NCI-H446 treated with DMSO at 0.1 percent for 48 hours (cell line): ENCODE measurements at regions not wholly inside any gene's neighbourhood (a gene's known extent, or its start where the extent isn't known, plus 50 kb on each side); places are given as distances from the start of the nearest gene placed in this dataset.
"Not testable (repeated sequence)": the region's sequence is repeated elsewhere in the genome, so short reads cannot be mapped to it uniquely, and the experiment has no call there.

ENCODE experiments used
- DNase-seq: peaks from one replicate; lab custom pipeline; 2025; lab: John Stamatoyannopoulos, UW

- DNase-seq = not testable (repeated sequence)
These were observed 621.9 kb upstream of the NRP1 start for GRCh38 chr10:33956322-33956721.

DNA sequence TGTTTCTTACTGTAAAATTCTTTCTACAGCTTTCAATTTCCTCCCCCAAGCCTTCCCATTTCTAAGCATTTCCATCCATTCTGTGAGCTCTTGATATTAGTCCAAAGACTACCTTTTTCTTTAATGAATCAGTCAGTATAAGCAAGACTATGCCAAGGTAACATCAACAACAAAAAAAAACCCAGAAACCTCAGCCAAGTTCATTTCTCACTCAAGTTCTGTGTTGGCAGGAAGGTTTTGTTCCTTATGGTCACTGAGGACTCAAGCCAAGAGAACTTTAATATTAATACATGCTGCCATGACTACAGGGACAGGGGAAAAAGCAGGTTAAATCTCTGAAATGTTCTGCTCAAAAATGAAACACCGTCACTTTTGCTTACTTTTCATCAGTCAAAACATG, 621.2 kb upstream of the NRP1 start:
- no peak for DNase-seq

DNA sequence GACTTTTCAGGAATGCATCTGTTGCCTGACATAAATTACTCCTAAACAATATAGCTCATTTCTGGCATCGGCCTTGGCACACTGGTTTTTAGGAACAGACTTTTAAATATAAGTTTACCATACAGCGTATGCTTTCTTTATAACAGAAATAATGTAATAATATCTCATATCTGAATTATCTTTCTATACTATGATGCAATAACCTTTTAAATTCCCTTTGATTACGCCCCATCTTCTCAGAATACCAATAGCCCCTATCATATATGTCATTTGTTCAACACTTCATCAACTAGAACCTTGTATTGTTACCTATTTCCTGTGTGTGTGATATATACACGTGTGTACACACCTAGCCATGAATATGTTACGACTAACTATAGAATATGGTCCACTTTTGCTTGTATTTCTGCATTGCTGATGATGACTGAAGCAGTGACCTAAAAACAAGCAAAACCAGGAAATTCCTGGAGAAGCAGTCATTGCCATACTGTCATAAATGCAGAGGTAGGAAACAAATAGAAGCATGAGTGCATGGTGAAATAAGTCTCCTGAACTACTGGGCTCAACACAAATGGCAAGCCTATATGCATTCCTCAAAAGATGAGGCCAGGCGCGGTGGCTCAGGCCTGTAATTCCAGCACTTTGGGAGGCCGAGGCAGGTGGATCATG, 618.4 kb upstream of the NRP1 start:
- no peak for DNase-seq

DNA sequence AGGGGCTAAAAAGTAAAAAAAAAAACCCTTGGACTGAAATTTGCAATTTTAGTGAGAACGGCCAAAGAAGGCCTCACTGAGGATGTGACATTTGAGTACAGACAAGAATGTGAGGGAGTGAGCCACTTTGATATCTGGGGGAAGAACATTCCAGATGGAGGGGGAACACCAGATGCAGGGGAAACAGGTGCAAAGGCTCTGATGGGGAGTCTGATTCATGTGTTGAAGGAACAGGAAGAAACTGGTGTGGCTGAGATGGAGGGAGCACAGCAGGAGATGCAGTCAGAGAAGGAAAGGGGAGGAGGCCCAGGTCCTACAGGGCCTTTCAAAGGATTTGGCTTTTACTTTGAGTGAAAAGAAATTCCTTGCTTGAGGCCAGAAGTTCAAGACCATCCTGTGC, 615.7 kb upstream of the NRP1 start:
- no peak for DNase-seq

- no peak for DNase-seq
These were observed 613.1 kb upstream of the NRP1 start for GRCh38 chr10:33947544-33947943.

DNA sequence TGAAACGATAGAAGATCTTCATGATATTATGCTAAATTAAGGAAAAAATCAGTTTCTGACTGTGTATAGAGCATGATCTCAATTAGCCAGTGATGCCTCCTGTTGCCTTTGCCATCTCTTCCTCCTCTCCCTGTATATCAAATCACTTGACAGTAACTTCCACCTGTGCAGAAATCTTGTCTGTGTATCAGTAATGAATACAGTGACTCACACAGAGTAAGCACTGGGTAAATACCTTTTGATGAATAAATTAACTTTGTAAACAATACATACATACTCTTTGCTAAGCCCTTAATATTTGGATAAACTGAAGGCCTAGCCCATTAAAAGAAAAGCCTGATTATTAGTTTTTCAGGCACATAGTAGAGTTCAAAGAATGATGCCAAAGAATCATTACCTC, 610.6 kb upstream of the NRP1 start:
- DNase-seq = no peak

GRCh38 chr10:33942508-33942907, 608.0 kb upstream of the NRP1 start:
- DNase-seq = no peak

DNA sequence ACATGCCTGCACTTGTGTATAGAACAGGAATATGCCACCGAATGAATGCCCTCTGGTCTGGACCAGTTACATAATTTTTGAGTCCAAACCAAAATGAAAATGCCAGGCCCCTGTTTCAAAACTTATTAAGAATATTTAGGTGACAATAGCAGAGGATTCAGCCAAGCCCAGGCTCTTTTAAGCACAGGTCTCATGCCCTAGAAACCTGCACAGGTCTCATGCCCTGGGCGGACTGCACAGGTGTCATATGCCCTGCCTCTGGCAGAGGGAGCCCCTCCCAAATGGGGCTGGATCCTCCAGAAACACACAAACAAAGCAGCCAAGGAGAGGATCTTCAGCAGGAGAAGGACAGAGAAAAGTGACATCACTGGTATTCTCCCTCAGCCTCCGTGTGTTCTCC, 605.4 kb upstream of the NRP1 start:
- DNase-seq = no peak

DNA sequence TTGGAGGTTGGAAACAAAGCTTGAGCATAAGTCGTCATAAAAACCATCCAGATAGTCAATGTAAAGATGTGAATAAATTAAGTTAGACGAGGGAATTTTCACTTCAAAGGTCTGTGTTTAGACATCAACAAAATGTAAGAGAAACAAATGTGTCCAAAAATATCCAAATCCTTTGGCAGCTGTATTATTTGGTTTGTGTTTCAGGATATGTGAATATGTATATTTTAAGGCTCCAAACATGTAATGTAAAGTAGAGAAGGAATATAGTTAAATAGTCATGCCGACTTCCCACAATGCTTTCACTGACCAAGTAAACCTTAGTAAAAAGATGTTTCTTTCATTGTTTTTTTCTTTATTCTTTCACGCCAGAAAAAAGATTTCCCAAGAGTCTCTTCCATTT, 604.9 kb upstream of the NRP1 start:
- no peak for DNase-seq

DNA sequence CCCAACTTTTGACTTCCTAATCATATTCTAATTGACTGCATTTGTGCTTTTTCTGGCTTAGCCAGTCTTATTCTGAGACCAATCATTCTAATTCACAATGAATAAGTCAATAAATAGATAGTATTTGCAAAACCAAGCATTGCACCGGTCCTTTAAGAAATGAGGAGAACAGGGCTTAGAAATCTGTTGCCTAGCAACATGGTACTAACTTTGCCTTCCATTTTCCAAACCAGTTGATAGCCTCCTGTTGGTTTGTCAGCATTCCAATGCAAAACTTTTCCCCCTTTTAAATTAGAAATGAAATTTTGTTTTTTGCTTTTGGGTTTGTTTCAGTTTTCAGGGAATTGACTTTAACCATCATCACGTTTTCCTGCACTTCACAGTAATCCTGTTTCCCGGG, 603.5 kb upstream of the NRP1 start:
- DNase-seq = no peak

GRCh38 chr10:33937036-33937730, 602.7 kb upstream of the NRP1 start:
- no peak for DNase-seq

- DNase-seq = no peak
These were observed 600.9 kb upstream of the NRP1 start for GRCh38 chr10:33935350-33935749.

DNA sequence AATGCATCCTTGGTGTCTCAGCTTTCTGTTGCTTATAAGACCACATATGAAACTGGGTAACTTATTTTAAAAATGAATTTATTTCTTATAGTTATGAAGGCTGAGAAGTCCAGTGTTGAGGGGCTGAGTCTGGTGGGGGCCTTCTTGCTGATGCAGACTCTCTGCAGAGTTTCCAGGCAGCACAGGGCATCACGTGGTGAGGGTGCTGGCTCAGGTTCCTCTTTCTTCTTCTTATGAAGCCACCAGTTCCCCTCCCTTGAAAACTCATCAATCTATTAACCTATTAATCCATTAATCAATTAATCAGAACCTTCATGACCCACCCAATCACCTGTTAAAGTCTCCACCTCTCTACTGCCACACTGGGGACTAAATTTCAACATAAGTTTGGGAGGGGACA, 595.6 kb upstream of the NRP1 start:
- DNase-seq = no peak

- DNase-seq = no peak
These were observed 592.9 kb upstream of the NRP1 start for GRCh38 chr10:33927347-33927746.

DNA sequence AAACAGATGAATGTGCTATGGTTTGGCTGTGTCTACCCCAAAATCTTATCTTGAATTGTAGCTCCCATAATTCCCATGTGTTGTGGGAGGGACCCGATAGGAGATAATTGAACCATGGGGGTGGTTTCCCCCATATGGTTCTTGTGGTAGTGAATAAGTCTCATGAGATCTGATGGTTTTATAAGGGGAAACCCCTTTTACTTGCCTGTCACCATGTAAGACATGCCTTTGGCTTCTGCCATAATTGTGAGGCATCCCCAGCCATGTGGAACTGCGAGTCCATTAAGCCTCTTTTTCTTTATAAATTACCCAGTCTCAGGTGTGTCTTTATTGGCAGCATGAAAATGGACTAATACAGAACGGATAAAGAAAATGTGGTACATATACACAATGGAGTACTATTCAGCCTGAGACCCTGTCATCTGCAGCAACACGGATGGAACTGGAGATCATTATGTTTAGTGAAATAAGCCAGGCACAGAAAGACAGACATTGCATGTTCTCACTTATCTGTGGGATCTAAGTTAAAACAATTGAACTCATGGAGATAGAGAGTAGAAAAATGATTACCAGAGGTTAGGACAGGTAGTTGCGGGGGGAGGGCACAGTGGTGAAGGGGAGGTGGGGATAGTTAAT, 587.6 kb upstream of the NRP1 start:
- no peak for DNase-seq

- DNase-seq = no peak
These were observed 585.9 kb upstream of the NRP1 start for GRCh38 chr10:33920351-33920750.

DNA sequence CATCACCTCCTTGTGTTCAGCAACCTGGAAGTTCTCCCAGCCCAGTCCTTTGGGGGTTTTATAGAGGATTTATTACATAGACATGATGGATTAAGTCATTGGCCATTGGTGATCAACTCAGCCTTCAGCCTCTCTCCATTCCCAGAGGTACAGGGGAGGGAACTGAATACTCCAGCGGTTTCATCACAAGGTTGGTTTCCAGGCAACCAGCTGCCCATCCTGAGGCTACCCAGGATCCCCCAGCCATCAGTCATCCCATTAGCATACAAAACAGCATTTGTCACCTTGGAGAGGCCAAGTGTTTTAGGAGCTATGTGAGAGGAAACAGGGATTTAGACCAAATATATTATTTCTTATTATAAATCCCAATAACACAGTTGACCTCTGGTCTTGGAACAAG, 584.8 kb upstream of the NRP1 start:
- DNase-seq = no peak

DNA sequence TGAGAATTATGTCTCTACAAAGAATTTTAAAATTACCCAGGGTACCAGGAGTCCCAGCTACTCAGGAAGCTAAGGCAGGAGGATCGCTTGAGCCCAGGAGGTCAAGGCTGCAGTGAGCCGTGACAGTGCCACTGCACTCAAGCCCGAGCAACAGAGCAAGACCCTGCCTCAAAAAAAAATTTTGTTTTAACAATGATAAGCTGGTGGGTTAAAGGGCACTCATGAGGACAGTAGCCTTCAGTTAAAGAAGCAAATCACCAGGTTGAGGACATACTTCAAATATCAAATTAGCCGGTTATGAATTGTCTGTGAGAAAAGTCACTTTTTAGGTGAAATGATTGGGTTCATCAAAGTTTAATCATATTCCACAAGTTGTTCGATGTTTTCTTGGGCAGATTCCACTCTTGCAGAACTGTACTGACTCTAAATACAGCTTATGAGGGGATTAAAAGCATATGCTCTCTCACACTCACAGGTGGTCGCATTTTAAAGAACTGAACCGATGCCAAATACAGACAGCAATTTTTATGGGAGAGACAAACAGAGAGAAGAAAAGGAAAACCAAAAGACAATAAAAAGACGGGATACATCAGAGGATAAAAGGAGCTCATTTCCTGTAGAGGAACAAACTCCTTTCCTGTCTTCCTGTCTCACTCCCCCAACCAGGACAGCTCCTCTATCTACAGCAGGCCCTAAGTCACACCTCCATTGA, 582.8 kb upstream of the NRP1 start:
- DNase-seq = no peak

- DNase-seq = no peak
These were observed 580.3 kb upstream of the NRP1 start for GRCh38 chr10:33914746-33915145.

- DNase-seq = no peak
These were observed 578.7 kb upstream of the NRP1 start for GRCh38 chr10:33913194-33913593.

- not testable (repeated sequence) for DNase-seq
These were observed 575.0 kb upstream of the NRP1 start for GRCh38 chr10:33909476-33909875.

- no peak for DNase-seq
These were observed 566.7 kb upstream of the NRP1 start for GRCh38 chr10:33901166-33901565.

GRCh38 chr10:33900596-33900995, 566.1 kb upstream of the NRP1 start:
- DNase-seq = no peak
